ENCODE measurements at regions not wholly inside any gene's neighbourhood (a gene's known extent, or its start where the extent isn't known, plus 50 kb on each side); places are given as distances from the start of the nearest gene placed in this dataset.

DNA sequence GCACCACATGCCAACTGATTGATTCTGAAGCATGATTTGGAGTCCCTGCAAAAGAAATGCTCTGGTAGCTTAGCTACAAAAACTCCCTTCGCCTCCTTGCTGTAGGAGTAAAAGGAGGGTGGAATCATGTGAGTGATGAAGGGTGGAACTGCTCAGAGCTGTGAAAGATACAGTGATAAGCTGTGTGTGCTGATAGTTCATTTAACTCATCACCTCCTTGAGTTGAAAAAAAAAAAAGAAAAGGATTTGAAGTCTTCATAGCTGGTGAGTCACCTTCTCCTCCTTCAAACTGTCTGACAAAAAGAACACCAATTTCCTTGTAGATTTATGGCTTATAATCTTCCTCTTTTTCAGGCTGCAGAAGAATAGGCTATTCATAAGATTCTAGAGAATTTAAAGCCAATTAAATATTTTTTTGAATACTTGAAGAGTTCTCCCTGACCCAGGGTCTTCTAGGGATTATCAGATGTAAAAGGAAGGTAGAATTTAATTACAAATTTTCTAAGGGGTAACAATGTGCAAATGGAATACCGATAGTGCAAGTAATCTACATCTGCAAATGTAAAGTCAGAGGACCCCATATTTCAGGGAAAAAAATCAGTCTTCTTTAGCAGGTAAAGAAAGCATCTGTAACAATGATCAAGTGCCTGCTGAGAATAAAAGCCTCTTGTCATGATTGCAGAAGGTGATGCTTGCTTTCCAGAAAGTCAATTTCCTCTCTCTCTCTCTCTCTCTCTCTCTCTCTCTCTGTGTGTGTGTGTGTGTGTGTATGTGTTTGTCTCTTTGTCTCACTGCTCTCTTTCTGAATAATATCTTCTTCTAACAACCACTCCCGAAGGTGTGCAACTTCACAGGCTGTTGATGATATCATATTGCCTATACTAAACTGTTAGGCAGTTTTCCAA, 208.8 kb upstream of the VEGFC start:
- no peak overlapping the region for H3K9ac ChIP-seq (ENCODE audit: insufficient read length)
- DNase-seq (ENCODE audit: low read depth, low spot score): no peak

DNA sequence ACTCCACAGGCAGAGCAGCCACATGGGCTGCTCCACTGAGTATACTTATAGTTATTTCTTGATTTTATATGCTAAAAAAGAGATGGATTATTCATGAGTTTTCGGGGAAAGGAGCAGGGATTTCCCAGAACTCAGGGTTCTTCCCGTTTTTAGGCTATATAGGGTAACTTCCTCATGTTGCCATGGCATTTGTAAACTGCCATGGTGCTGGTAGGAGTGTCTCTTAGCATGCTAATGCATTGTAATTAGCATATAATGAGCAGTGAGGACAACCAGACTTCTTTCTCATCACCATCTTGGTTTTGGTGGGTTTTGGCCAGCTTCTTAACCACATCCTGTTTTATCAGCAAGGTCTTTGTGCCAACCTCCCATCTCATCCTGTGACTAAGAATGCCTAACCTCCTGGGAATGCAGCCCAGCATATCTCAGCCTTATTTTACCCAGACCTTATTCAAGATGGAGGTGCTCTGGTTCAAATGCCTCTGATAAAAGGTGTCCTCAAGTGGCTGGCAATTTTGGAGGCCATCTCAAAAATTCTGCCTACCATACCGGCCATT, 213.0 kb upstream of the VEGFC start:
- Histone ChIP-seq H3K36me3 (ENCODE audit: insufficient read depth, low read length) (no peaks in the 10 kb centered on the region), H3K9me3 (ENCODE audit: low read depth, low read length) (no peaks in the 10 kb centered on the region), H3K27ac (no peak overlapping the region), H3K4me3 (no peak overlapping the region), H3K9ac (ENCODE audit: insufficient read length) (no peak overlapping the region)
- TF ChIP-seq FOXP2 (optimal IDR thresholded peaks at IDR 0.05; ENCODE audit: control extremely low read depth, extremely low read length, insufficient read depth): no peak
- TF ChIP-seq POLR2AphosphoS5 (IDR thresholded peaks at IDR 0.05; ENCODE audit: borderline replicate concordance, low read depth, low read length): no peak
- no peak for TF ChIP-seq EZH2 (IDR thresholded peaks at IDR 0.05)
- no peak for DNase-seq (ENCODE audit: low read depth, low spot score)

More for the DNA sequence above, 208.8 kb upstream of the VEGFC start:
- no peaks in the 10 kb centered on the region for H3K9me3 ChIP-seq (ENCODE audit: low read depth, low read length)
- H3K4me3 ChIP-seq: no peak overlapping the region
- TF ChIP-seq POLR2AphosphoS5 (IDR thresholded peaks at IDR 0.05; ENCODE audit: borderline replicate concordance, low read depth, low read length) (no peak), EZH2 (IDR thresholded peaks at IDR 0.05) (no peak), FOXP2 (optimal IDR thresholded peaks at IDR 0.05; ENCODE audit: control extremely low read depth, extremely low read length, insufficient read depth) (no peak)
- no peak overlapping the region for H3K27ac ChIP-seq
- no peaks in the 10 kb centered on the region for H3K36me3 ChIP-seq (ENCODE audit: insufficient read depth, low read length)

DNA sequence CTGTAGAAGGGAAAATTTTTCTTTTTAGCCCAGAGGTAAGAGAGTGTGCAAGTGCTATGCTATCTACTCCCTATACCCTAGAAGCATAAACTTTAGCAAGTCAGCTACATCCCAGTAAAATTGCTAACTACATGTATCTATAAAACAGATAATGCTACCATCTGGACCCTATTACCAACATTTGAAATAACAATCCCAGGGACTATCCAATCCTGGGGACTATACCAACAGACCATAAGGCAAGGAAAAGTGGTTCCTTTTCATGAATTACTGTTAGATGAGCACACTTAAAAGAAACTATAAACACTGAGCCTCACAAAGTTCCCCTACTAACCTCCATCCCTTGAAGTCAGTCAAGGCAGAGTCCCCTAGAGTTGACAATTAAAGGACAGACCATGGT, 213.6 kb upstream of the VEGFC start:
- Histone ChIP-seq H3K27ac (no peak overlapping the region), H3K9ac (ENCODE audit: insufficient read length) (no peak overlapping the region)
- DNase-seq (ENCODE audit: low read depth, low spot score): no peak

DNA sequence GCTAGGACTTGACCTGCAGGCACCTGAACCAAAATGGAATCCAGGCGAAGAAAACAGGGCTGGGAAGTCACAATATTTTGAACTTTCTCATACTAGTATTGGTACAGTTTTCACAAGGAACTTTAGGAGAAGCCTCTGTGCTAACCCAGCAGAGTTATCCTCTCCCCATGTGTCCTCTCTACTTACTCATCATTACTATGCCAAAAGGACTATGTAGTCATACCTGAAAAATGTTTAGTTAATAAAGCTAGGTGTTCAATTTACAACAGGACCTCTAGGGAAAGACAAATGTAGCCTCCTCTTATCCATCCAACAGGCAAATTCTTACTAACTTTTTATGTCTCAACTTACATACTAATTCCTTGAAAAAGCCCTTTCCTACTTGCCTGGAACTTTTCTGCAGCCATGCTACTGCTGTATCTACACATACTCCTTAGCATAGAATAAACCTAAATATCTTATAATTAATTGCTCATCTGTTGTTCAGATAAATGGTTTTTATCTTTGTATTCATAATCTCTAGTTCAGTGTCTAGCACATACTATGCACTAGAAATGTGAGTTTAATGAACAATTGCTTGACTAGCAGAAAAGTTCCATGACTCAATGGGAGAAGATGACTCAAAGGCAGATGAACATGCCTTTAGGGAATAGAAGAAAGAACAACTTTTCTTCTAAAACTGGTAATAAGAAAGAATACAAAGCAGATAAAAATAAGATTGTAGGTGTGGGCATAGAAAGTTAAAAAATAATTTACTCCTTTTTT, 215.5 kb upstream of the VEGFC start:
- Histone ChIP-seq H3K9me3 (ENCODE audit: low read depth, low read length) (no peaks in the 10 kb centered on the region), H3K36me3 (ENCODE audit: insufficient read depth, low read length) (no peaks in the 10 kb centered on the region), H3K27ac (no peak overlapping the region), H3K9ac (ENCODE audit: insufficient read length) (no peak overlapping the region), H3K4me3 (no peak overlapping the region)
- TF ChIP-seq POLR2AphosphoS5 (IDR thresholded peaks at IDR 0.05; ENCODE audit: borderline replicate concordance, low read depth, low read length) (no peak), FOXP2 (optimal IDR thresholded peaks at IDR 0.05; ENCODE audit: control extremely low read depth, extremely low read length, insufficient read depth) (no peak), EZH2 (IDR thresholded peaks at IDR 0.05) (no peak)
- DNase-seq (ENCODE audit: low read depth, low spot score): no peak

More for the DNA sequence above, 213.6 kb upstream of the VEGFC start:
- Histone ChIP-seq H3K4me3 (no peak overlapping the region), H3K36me3 (ENCODE audit: insufficient read depth, low read length) (no peaks in the 10 kb centered on the region), H3K9me3 (ENCODE audit: low read depth, low read length) (no peaks in the 10 kb centered on the region)
- TF ChIP-seq POLR2AphosphoS5 (IDR thresholded peaks at IDR 0.05; ENCODE audit: borderline replicate concordance, low read depth, low read length) (no peak), EZH2 (IDR thresholded peaks at IDR 0.05) (no peak), FOXP2 (optimal IDR thresholded peaks at IDR 0.05; ENCODE audit: control extremely low read depth, extremely low read length, insufficient read depth) (no peak)

DNA sequence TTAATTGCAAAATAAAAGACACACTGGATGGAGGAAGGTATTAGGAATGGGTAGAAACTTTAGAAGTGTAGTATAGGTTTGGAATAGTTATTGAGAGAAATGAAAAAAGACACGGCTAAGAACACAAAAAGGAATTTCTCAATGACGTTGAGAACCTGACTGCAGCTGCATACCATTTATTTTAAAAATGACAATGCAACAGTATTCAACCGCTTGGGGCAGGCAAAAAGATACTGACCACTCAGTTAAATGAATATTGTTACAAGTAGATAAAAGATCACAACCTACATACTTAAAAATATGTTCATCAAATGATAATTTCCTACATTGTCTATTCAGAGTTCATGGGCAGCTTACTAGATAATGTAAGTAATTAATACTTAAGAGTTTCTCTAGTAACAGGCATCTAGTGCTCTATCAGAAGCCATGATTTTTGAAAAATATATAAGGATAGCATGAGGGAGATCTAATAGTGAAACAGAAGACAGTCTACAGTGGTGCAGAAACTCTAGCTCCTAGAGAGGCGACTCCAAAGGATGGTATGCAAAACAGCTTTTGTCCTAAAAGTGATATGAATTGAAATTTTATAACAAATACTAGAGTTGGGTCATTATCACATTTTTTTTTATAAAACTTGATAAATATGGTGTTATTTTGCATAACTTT, 216.2 kb upstream of the VEGFC start:
- TF ChIP-seq EZH2 (IDR thresholded peaks at IDR 0.05) (no peak), POLR2AphosphoS5 (IDR thresholded peaks at IDR 0.05; ENCODE audit: borderline replicate concordance, low read depth, low read length) (no peak), FOXP2 (optimal IDR thresholded peaks at IDR 0.05; ENCODE audit: control extremely low read depth, extremely low read length, insufficient read depth) (no peak)
- no peak for DNase-seq (ENCODE audit: low read depth, low spot score)
- H3K4me3 ChIP-seq: no peak overlapping the region
- H3K9ac ChIP-seq (ENCODE audit: insufficient read length): no peak overlapping the region
- no peak overlapping the region for H3K27ac ChIP-seq
- no peaks in the 10 kb centered on the region for H3K36me3 ChIP-seq (ENCODE audit: insufficient read depth, low read length)
- no peaks in the 10 kb centered on the region for H3K9me3 ChIP-seq (ENCODE audit: low read depth, low read length)

DNA sequence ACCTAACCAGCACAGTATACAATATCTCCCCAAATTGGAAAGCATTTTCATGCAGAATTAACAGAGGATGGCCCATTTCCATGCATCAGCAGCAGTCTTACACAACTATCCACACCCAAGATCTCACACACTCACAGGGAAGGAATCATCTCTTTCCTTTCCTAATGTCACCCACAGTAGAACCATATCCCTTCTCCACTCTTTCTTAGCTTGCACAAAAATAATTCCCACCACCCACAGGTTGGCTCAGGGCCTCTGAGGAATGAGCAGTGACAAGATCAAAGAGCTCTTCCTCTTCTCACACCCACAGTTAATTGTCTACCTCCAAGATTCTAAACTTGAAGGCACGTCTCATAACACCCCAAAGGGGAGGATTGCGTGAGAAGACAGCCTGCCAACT, 217.7 kb upstream of the VEGFC start:
- H3K27ac ChIP-seq: no peak overlapping the region

DNA sequence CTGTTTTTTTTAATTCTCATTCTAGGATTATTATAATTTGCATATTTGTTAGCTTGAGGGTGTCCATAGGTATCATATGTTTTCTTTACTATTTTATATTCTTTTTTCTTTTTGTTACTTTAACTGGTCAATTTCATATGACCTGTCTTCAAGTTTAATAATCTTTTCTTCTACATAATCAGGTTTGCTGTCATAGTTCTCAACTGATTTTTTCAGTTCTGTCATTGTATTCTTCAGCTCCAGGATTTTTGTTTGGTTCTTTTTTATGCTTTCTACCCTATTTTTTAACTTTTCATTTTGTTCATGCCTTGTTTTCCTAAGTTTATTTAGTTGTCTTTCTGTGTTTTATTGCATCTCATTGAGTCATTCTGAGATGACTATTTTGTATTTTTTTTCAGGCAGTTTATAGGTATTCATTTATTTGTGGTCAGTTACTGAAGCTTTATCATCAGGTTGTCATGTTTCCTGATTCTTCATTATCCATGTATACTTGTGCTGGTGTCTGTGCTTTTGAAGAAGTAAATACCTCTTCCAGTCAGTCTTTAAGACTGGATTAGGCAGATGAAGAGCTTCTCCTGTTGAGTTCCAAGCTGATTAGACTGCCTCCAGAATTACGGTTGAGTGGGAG, 220.3 kb upstream of the VEGFC start:
- H3K9me3 ChIP-seq (ENCODE audit: low read depth, low read length): no peaks in the 10 kb centered on the region
- H3K27ac ChIP-seq: no peak overlapping the region
- H3K9ac ChIP-seq (ENCODE audit: insufficient read length): no peak overlapping the region
- no peak for DNase-seq (ENCODE audit: low read depth, low spot score)
- H3K36me3 ChIP-seq (ENCODE audit: insufficient read depth, low read length): no peaks in the 10 kb centered on the region
- no peak for TF ChIP-seq POLR2AphosphoS5 (IDR thresholded peaks at IDR 0.05; ENCODE audit: borderline replicate concordance, low read depth, low read length)
- no peak for TF ChIP-seq EZH2 (IDR thresholded peaks at IDR 0.05)
- no peak for TF ChIP-seq FOXP2 (optimal IDR thresholded peaks at IDR 0.05; ENCODE audit: control extremely low read depth, extremely low read length, insufficient read depth)
- H3K4me3 ChIP-seq: no peak overlapping the region

More for the DNA sequence above, 217.7 kb upstream of the VEGFC start:
- Histone ChIP-seq H3K4me3 (no peak overlapping the region), H3K9ac (ENCODE audit: insufficient read length) (no peak overlapping the region), H3K9me3 (ENCODE audit: low read depth, low read length) (no peaks in the 10 kb centered on the region), H3K36me3 (ENCODE audit: insufficient read depth, low read length) (no peaks in the 10 kb centered on the region)
- DNase-seq (ENCODE audit: low read depth, low spot score): no peak
- TF ChIP-seq FOXP2 (optimal IDR thresholded peaks at IDR 0.05; ENCODE audit: control extremely low read depth, extremely low read length, insufficient read depth) (no peak), POLR2AphosphoS5 (IDR thresholded peaks at IDR 0.05; ENCODE audit: borderline replicate concordance, low read depth, low read length) (no peak), EZH2 (IDR thresholded peaks at IDR 0.05) (no peak)
